Panc1 (cell line): ENCODE measurements at regions not wholly inside any gene's neighbourhood (a gene's known extent, or its start where the extent isn't known, plus 50 kb on each side); places are given as distances from the start of the nearest gene placed in this dataset.

Experiments
- POLR2AphosphoS5 ChIP-seq: IDR thresholded peaks from 2 replicates; pipeline ENCODE4 v1.6.1; 2012; ENCODE audit warnings: mild to moderate bottlenecking, low read depth, low read length, moderate library complexity
- REST ChIP-seq, 2 experiments: IDR thresholded peaks; 2 replicates each; pipeline ENCODE4 v1.6.1; 2011 to 2012; ENCODE audit warnings: low read depth in 2 of 2, control low read depth in 1 of 2, low read length in 1 of 2, mild to moderate bottlenecking in 1 of 2, moderate library complexity in 1 of 2; ENCODE audit not compliant: insufficient read depth in 1 of 2

GRCh38 chr18:53785811-53786210, 438.7 kb downstream of the MBD2 start:
- no peak for TF ChIP-seq POLR2AphosphoS5
- TF ChIP-seq REST (IDR thresholded peaks at IDR 0.05; ENCODE audit: insufficient read depth in 1 of 2, low read depth in 2 of 2, low read length in 1 of 2), result no peak
